HEK293 (cell line): ENCODE measurements at regions not wholly inside any gene's neighbourhood (a gene's known extent, or its start where the extent isn't known, plus 50 kb on each side); places are given as distances from the start of the nearest gene placed in this dataset.

Experiments used
- CTCF ChIA-PET: fragments of 350-600 bp; formaldehyde crosslinking; extraction: SDS; loops from one replicate; lab custom pipeline; 2021; ENCODE audit warnings: antibody characterized with exemption; lab: Yijun Ruan, JAX
- POLR2A ChIA-PET: fragments of 300-600 bp; formaldehyde crosslinking; extraction: SDS; loops from one replicate; lab custom pipeline; 2020; ENCODE audit warnings: antibody characterized with exemption, inconsistent platforms; lab: Yijun Ruan, JAX
- H3K27ac ChIP-seq: fragments of 200-500 bp; sonication (Bioruptor generic); 2 replicates; pipeline ENCODE4 v1.5.1; 2014; ENCODE audit warnings: low read depth, low read length, control low read depth, inconsistent platforms; ENCODE audit errors: extremely low read depth
- H3K36me3 ChIP-seq, 2 experiments: fragments of 200-500 bp in 1 of 2; sonication (Bioruptor generic) in 1 of 2; 1 replicate in 1 of 2; 2 replicates in 1 of 2; pipeline ENCODE4 v1.5.1; 2014 to 2017; ENCODE audit warnings: inconsistent platforms in 2 of 2, low read length in 2 of 2; ENCODE audit not compliant: control insufficient read depth in 2 of 2, insufficient read depth in 1 of 2
- H3K4me1 ChIP-seq: fragments of 200-500 bp; sonication (Bioruptor generic); 2 replicates; pipeline ENCODE4 v1.5.1; 2014; ENCODE audit warnings: mild to moderate bottlenecking, low read length, inconsistent platforms; ENCODE audit not compliant: control insufficient read depth, insufficient read depth
- H3K4me3 ChIP-seq: 2 replicates; pipeline ENCODE4 v1.5.1; 2011; ENCODE audit warnings: low read depth, mild to moderate bottlenecking, control low read depth, low read length, moderate library complexity
- H3K9me3 ChIP-seq: fragments of 200-500 bp; sonication (Bioruptor generic); 2 replicates; pipeline ENCODE4 v1.5.1; 2014; ENCODE audit warnings: low read depth, low read length, inconsistent platforms; ENCODE audit not compliant: control insufficient read depth, insufficient read depth
- HIC1 ChIP-seq: fragments of 450-650 bp; formaldehyde crosslinking; IDR thresholded peaks from 2 replicates; pipeline ENCODE4 v1.5.1; 2016; ENCODE audit warnings: missing biosample characterization, missing genetic modification characterization
- MYNN ChIP-seq: fragments of 450-650 bp; formaldehyde crosslinking; IDR thresholded peaks from 2 replicates; pipeline ENCODE4 v1.5.1; 2016; ENCODE audit warnings: missing biosample characterization, missing genetic modification characterization, borderline replicate concordance
- SP7 ChIP-seq: fragments of 450-650 bp; formaldehyde crosslinking; IDR thresholded peaks from 2 replicates; pipeline ENCODE4 v1.5.1; 2016; ENCODE audit warnings: missing biosample characterization, missing genetic modification characterization
- ZBTB49 ChIP-seq: fragments of 450-650 bp; formaldehyde crosslinking; IDR thresholded peaks from 2 replicates; pipeline ENCODE4 v1.5.1; 2016; ENCODE audit warnings: missing biosample characterization, missing genetic modification characterization, low read depth
- ZNF37A ChIP-seq: fragments of 450-650 bp; IDR thresholded peaks from 2 replicates; pipeline ENCODE4 v1.5.1; 2018; ENCODE audit warnings: missing biosample characterization, missing genetic modification characterization
- ZNF398 ChIP-seq: fragments of 450-650 bp; formaldehyde crosslinking; IDR thresholded peaks from 2 replicates; pipeline ENCODE4 v1.5.1; 2017; ENCODE audit warnings: missing biosample characterization, missing genetic modification characterization
- ZNF449 ChIP-seq: fragments of 450-650 bp; formaldehyde crosslinking; IDR thresholded peaks from 2 replicates; pipeline ENCODE4 v1.5.1; 2017; ENCODE audit warnings: missing biosample characterization, mild to moderate bottlenecking, missing genetic modification characterization, moderate library complexity
- ZNF501 ChIP-seq: fragments of 450-650 bp; formaldehyde crosslinking; IDR thresholded peaks from 2 replicates; pipeline ENCODE4 v1.5.1; 2016; ENCODE audit warnings: missing biosample characterization, missing genetic modification characterization
- ZNF555 ChIP-seq: fragments of 450-650 bp; formaldehyde crosslinking; conservative IDR thresholded peaks from 2 replicates; pipeline ENCODE4 v1.5.1; 2017; ENCODE audit warnings: missing biosample characterization, mild to moderate bottlenecking, missing genetic modification characterization, inconsistent platforms
- ZNF596 ChIP-seq: fragments of 450-650 bp; IDR thresholded peaks from 2 replicates; pipeline ENCODE4 v1.5.0; 2018; ENCODE audit warnings: missing biosample characterization, mild to moderate bottlenecking, missing genetic modification characterization, moderate library complexity
- ZNF776 ChIP-seq: fragments of 450-650 bp; formaldehyde crosslinking; IDR thresholded peaks from 2 replicates; pipeline ENCODE4 v1.5.0; 2017; ENCODE audit warnings: missing biosample characterization, missing genetic modification characterization, borderline replicate concordance
- ZSCAN4 ChIP-seq: fragments of 450-650 bp; formaldehyde crosslinking; IDR thresholded peaks from 2 replicates; pipeline ENCODE4 v1.5.1; 2017; ENCODE audit warnings: missing biosample characterization, missing genetic modification characterization

- no peak for TF ChIP-seq ZNF776 (tag by site-specific recombination)
Observed at GRCh38 chr2:129737660-129738527, 241.6 kb upstream of the RAB6C start (continued).

- TF ChIP-seq ZNF596 (tag by site-specific recombination) (no peak), ZNF398 (no peak), ZBTB49 (no peak)
- Histone ChIP-seq H3K27ac (no peak overlapping the region), H3K9me3 (no peaks in the 10 kb centered on the region), H3K36me3 (no peaks in the 10 kb centered on the region), H3K4me3 (no peak overlapping the region), H3K4me1 (no peaks in the 10 kb centered on the region)
- ChIA-PET POLR2A (no interaction called here), CTCF (interaction anchor here (0.6 kb wide), 1 partner anchor 13 kb away, joined by 3 read pairs; no protein-coding TSS in a partner anchor)
Observed at GRCh38 chr2:129738799-129739198, 240.7 kb upstream of the RAB6C start.

GRCh38 chr2:129740504-129740903, 239.0 kb upstream of the RAB6C start:
- POLR2A ChIA-PET = no interaction called here
- TF ChIP-seq HIC1 (tag by site-specific recombination) = no peak
- CTCF ChIA-PET = no interaction called here

GRCh38 chr2:129741165-129741564, 238.3 kb upstream of the RAB6C start:
- Histone ChIP-seq H3K4me1 (no peaks in the 10 kb centered on the region), H3K27ac (no peak overlapping the region)
- CTCF ChIA-PET = no interaction called here
- no peak for TF ChIP-seq ZNF449 (tag by site-specific recombination)
- no peak for TF ChIP-seq ZNF501
- no peak for TF ChIP-seq ZNF37A (tag by site-specific recombination)
- TF ChIP-seq ZNF555 (tag by site-specific recombination) = no peak
- TF ChIP-seq ZSCAN4 (tag by site-specific recombination) = no peak
- TF ChIP-seq MYNN (tag by site-specific recombination) = no peak
- TF ChIP-seq SP7 (tag by site-specific recombination) = no peak
- TF ChIP-seq, all 188 proteins: peak for 0
- Histone ChIP-seq H3K9me3 (no peaks in the 10 kb centered on the region), H3K4me3 (no peak overlapping the region), H3K36me3 (no peaks in the 10 kb centered on the region)
- POLR2A ChIA-PET = no interaction called here

More at GRCh38 chr2:129740504-129740903, 239.0 kb upstream of the RAB6C start:
- Histone ChIP-seq H3K9me3 (no peaks in the 10 kb centered on the region), H3K4me1 (no peaks in the 10 kb centered on the region), H3K4me3 (no peak overlapping the region), H3K27ac (no peak overlapping the region), H3K36me3 (no peaks in the 10 kb centered on the region)
